GM12878 (cell line): ENCODE measurements at regions not wholly inside any gene's neighbourhood (a gene's known extent, or its start where the extent isn't known, plus 50 kb on each side); places are given as distances from the start of the nearest gene placed in this dataset.

Experiments used
- ATAC-seq: fragments of 200-7000 bp; cut with Tn5 transposase; 3 replicates; pipeline ENCODE4 v1.9.1; 2020; ENCODE audit warnings: mild to moderate bottlenecking, moderate library complexity
- BruUV-seq: library from RNA; stranded (reverse); fragments of 400-500 nt; replicated peaks from 2 replicates; lab custom pipeline; 2021; lab: Mats Ljungman, UMichigan
- CTCF ChIA-PET: fragments of 300-600 bp; sonication (Branson Sonifier 250); formaldehyde crosslinking; extraction: SDS; loops from one replicate; lab custom pipeline; 2021; ENCODE audit warnings: inconsistent platforms; lab: Yijun Ruan, JAX
- POLR2A ChIA-PET: fragments of 350-600 bp; formaldehyde crosslinking; extraction: SDS; loops from one replicate; lab custom pipeline; 2021; ENCODE audit warnings: inconsistent platforms; lab: Charles Lee
- RAD21 ChIA-PET: fragments of 300-600 bp; sonication (Branson Sonifier 250); formaldehyde crosslinking; loops from one replicate; lab custom pipeline; 2023; ENCODE audit warnings: antibody characterized with exemption; ENCODE audit not compliant: unreplicated experiment; lab: Charles Lee
- SMC1A ChIA-PET: fragments of 300-600 bp; sonication (Branson Sonifier 250); formaldehyde crosslinking; loops from one replicate; lab custom pipeline; 2023; ENCODE audit not compliant: unreplicated experiment, uncharacterized antibody; lab: Charles Lee
- DNase-seq: peaks from one replicate; pipeline ENCODE4 v3.0.0-alpha.2; 2011; ENCODE audit warnings: low read depth, low spot score
- FAIRE-seq: peaks from 3 replicates; lab custom pipeline; 2011; peaks lifted over from hg19 to GRCh38; lab: Jason Lieb, UNC
- H2AFZ ChIP-seq: 2 replicates; pipeline ENCODE4 v1.6.0; 2011; ENCODE audit warnings: low read depth, low read length, control low read depth; ENCODE audit not compliant: control insufficient read depth
- H3K27ac ChIP-seq: 2 replicates; pipeline ENCODE4 v1.5.1; 2011; ENCODE audit warnings: control low read depth; ENCODE audit not compliant: control insufficient read depth, insufficient read depth
- H3K27me3 ChIP-seq, 2 experiments: replicated peaks in 1 of 2; 2 replicates each; pipeline versions ENCODE4 v1.6.0 to v1.6.1; 2011; ENCODE audit warnings: low read length in 1 of 2; ENCODE audit not compliant: control insufficient read depth in 2 of 2, insufficient read depth in 2 of 2
- H3K36me3 ChIP-seq, 2 experiments: 2 replicates each; pipeline ENCODE4 v1.5.1; 2011; ENCODE audit warnings: low read length in 1 of 2; ENCODE audit not compliant: control insufficient read depth in 2 of 2, insufficient read depth in 2 of 2
- H3K4me1 ChIP-seq: 2 replicates; pipeline ENCODE4 v1.6.1; 2011; ENCODE audit warnings: mild to moderate bottlenecking, low read length, moderate library complexity, mixed read lengths; ENCODE audit not compliant: control insufficient read depth, insufficient read depth
- H3K4me2 ChIP-seq: 2 replicates; pipeline ENCODE4 v1.6.0; 2011; ENCODE audit warnings: control low read depth; ENCODE audit not compliant: control insufficient read depth, insufficient read depth
- H3K4me3 ChIP-seq: fragments of 200-600 bp; sonication (generic); 2 replicates; pipeline ENCODE4 v1.5.1; 2016
- H3K79me2 ChIP-seq: 2 replicates; pipeline ENCODE4 v1.6.0; 2011; ENCODE audit warnings: low read length; ENCODE audit not compliant: control insufficient read depth, insufficient read depth
- H3K9ac ChIP-seq: 2 replicates; pipeline ENCODE4 v1.8.0; 2011; ENCODE audit warnings: low read length, control low read depth, mixed read lengths; ENCODE audit not compliant: control insufficient read depth, insufficient read depth
- H3K9me3 ChIP-seq: replicated peaks from 3 replicates; pipeline ENCODE4 v1.5.1; 2011; ENCODE audit warnings: mild to moderate bottlenecking, low read length; ENCODE audit not compliant: control insufficient read depth, insufficient read depth
- H4K20me1 ChIP-seq: 2 replicates; pipeline ENCODE4 v1.6.0; 2011; ENCODE audit not compliant: control insufficient read depth, insufficient read depth
- GABPA ChIP-seq: IDR thresholded peaks from 2 replicates; pipeline ENCODE4 v1.6.1; 2014; ENCODE audit warnings: antibody characterized with exemption, low read depth, mild to moderate bottlenecking, inconsistent platforms
- IRF4 ChIP-seq: IDR thresholded peaks from 2 replicates; pipeline ENCODE4 v1.6.1; 2011; ENCODE audit warnings: low read depth, low read length
- MTA2 ChIP-seq: fragments of 450-650 bp; IDR thresholded peaks from 2 replicates; pipeline ENCODE4 v1.6.1; 2016; ENCODE audit warnings: low read depth, mild to moderate bottlenecking, moderate library complexity
- MXI1 ChIP-seq: fragments of 150-350 bp; IDR thresholded peaks from 2 replicates; pipeline ENCODE4 v1.6.1; 2011; ENCODE audit warnings: low read depth, mild to moderate bottlenecking, inconsistent platforms, low read length, improper control_type of control experiment
- RFX5 ChIP-seq: IDR thresholded peaks from 2 replicates; pipeline ENCODE4 v1.6.1; 2011; ENCODE audit warnings: low read depth, low read length, improper control_type of control experiment
- SMAD1 ChIP-seq: fragments of 450-650 bp; IDR thresholded peaks from 2 replicates; pipeline ENCODE4 v1.6.1; 2018; ENCODE audit warnings: mild to moderate bottlenecking, low read depth; ENCODE audit not compliant: partially characterized antibody
- SMC3 ChIP-seq: IDR thresholded peaks from 2 replicates; pipeline ENCODE4 v1.6.1; 2011; ENCODE audit warnings: low read length, improper control_type of control experiment, borderline replicate concordance
- SPI1 ChIP-seq: IDR thresholded peaks from 2 replicates; pipeline ENCODE4 v1.6.1; 2011; ENCODE audit warnings: low read depth, mild to moderate bottlenecking, low read length, moderate library complexity, borderline replicate concordance; ENCODE audit not compliant: insufficient read depth
- TCF3 ChIP-seq: IDR thresholded peaks from 2 replicates; pipeline ENCODE4 v1.6.1; 2012; ENCODE audit warnings: low read depth, mild to moderate bottlenecking, low read length, borderline replicate concordance; ENCODE audit not compliant: insufficient read depth
- WRNIP1 ChIP-seq: IDR thresholded peaks from 2 replicates; pipeline ENCODE4 v1.6.1; 2011; ENCODE audit warnings: low read depth, low read length, improper control_type of control experiment, borderline replicate concordance
- WGBS: methylation state at CpG from one replicate; pipeline ENCODE4 v1.1.6; 2016; ENCODE audit warnings: low lambda C conversion rate; ENCODE audit not compliant: insufficient replicate concordance, insufficient coverage; ENCODE audit errors: missing lambda C conversion rate; 5-methylcytosine and 5-hydroxymethylcytosine counted together
- in situ Hi-C: fragments of 300-500 bp; cut with MboI; formaldehyde crosslinking; loops from 9 replicates; pipeline ENCODE4 v1.14.3; 2018; ENCODE audit warnings: mixed read lengths
- intact Hi-C: fragments of 100-400 bp; cut with micrococcal nuclease; formaldehyde crosslinking; loops from one replicate; pipeline ENCODE4 v1.14.2; 2022; ENCODE audit not compliant: unreplicated experiment
- TF ChIP-seq, protein P1 (sequence below): fragments of 450-650 bp; IDR thresholded peaks from 2 replicates; pipeline ENCODE4 v1.6.1; 2017; ENCODE audit warnings: mild to moderate bottlenecking, moderate library complexity
- TF ChIP-seq, protein P2 (sequence below): fragments of 450-650 bp; IDR thresholded peaks from 2 replicates; pipeline ENCODE4 v1.6.1; 2017; ENCODE audit warnings: borderline replicate concordance
- TF ChIP-seq, protein P3 (sequence below): IDR thresholded peaks from 2 replicates; pipeline ENCODE4 v1.6.1; 2012; ENCODE audit warnings: mild to moderate bottlenecking, low read depth, low read length

DNA sequence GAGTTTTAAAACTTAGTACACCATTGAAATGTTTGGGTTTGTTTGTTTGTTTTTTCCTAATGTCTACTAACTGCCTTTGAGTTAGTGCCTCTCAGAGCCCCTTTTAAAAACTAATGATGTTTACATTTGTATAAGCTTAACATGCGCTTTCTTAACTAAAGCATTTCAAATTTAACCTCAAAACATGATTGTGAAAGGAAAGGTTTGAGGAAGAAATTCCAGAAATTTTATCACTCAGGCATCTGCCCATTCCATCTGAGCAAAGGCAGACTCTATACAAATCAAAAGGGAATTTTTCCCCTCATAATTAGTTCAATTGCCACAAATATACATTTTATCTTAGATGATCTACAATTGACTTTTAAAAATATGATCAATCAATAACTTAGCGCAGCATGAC lies 230.7 kb upstream of the CAND1 start (continued):
- TF ChIP-seq, protein P1, sequence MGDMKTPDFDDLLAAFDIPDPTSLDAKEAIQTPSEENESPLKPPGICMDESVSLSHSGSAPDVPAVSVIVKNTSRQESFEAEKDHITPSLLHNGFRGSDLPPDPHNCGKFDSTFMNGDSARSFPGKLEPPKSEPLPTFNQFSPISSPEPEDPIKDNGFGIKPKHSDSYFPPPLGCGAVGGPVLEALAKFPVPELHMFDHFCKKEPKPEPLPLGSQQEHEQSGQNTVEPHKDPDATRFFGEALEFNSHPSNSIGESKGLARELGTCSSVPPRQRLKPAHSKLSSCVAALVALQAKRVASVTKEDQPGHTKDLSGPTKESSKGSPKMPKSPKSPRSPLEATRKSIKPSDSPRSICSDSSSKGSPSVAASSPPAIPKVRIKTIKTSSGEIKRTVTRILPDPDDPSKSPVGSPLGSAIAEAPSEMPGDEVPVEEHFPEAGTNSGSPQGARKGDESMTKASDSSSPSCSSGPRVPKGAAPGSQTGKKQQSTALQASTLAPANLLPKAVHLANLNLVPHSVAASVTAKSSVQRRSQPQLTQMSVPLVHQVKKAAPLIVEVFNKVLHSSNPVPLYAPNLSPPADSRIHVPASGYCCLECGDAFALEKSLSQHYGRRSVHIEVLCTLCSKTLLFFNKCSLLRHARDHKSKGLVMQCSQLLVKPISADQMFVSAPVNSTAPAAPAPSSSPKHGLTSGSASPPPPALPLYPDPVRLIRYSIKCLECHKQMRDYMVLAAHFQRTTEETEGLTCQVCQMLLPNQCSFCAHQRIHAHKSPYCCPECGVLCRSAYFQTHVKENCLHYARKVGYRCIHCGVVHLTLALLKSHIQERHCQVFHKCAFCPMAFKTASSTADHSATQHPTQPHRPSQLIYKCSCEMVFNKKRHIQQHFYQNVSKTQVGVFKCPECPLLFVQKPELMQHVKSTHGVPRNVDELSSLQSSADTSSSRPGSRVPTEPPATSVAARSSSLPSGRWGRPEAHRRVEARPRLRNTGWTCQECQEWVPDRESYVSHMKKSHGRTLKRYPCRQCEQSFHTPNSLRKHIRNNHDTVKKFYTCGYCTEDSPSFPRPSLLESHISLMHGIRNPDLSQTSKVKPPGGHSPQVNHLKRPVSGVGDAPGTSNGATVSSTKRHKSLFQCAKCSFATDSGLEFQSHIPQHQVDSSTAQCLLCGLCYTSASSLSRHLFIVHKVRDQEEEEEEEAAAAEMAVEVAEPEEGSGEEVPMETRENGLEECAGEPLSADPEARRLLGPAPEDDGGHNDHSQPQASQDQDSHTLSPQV: no peak
- TF ChIP-seq MXI1 (no peak), RFX5 (no peak), SPI1 (no peak), IRF4 (no peak)

DNA sequence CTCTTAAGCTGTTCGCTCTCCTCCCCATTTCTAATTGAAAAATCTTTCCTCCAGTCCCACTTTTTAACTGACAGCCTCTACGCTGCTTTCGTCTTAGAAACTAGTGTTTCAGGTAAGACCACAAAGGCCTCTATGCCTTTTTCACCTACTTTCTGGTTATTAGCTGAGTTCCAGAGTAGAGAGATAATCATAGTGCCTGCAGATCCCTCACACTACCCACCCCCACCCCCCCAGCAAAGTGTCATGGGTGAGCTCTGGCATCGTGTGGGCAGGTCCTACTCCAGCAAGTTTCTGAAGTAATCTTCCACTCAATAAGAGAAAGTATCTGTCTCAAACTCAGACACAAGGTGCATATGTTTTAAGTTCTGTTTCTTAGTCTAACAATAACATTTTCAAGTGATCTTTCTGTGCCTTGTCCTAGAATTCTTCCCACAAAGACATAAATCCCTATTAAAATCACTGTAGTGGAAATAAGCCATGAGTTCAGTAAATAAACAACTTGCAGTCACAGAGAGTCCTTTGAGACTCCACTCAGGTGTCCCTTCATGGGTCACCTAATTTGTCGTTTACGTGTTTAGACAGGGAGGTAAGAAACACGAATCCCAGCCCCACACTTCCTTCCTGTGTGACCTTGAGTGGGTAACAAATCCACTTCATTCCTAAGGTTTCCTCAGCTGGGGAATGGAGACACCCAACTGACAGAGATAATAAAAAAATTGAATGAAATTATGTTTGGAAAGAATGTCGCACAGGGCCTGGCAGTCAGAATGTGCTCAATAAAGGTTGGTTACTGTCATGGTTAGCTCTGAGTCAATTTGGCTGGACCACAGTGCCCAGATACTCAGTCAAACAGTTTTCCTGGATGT lies 228.9 kb upstream of the CAND1 start:
- POLR2A ChIA-PET: no interaction called here
- Histone ChIP-seq H3K9me3 (no peaks in the 10 kb centered on the region), H3K4me2 (no peak overlapping the region), H3K36me3 (no peaks in the 10 kb centered on the region), H2AFZ (no peak overlapping the region), H3K79me2 (no peaks in the 10 kb centered on the region), H3K4me1 (no peaks in the 10 kb centered on the region), H3K4me3 (no peak overlapping the region), H3K27me3 (no peaks in the 10 kb centered on the region), H3K9ac (no peak overlapping the region), H3K27ac (no peak overlapping the region), H4K20me1 (no peaks in the 10 kb centered on the region)
- CTCF ChIA-PET: no interaction called here
- 30% methylated on average over 8 of the region's 8 CpGs for whole genome bisulfite sequencing
- in situ Hi-C loops: no loop called here
- ATAC-seq (no peak), FAIRE-seq (no peak), DNase-seq (no peak)
- intact Hi-C loops: no loop called here
- no TSS peak for BruUV-seq
- SMC1A ChIA-PET: no interaction called here
- RAD21 ChIA-PET: no interaction called here
- TF ChIP-seq, protein P2, sequence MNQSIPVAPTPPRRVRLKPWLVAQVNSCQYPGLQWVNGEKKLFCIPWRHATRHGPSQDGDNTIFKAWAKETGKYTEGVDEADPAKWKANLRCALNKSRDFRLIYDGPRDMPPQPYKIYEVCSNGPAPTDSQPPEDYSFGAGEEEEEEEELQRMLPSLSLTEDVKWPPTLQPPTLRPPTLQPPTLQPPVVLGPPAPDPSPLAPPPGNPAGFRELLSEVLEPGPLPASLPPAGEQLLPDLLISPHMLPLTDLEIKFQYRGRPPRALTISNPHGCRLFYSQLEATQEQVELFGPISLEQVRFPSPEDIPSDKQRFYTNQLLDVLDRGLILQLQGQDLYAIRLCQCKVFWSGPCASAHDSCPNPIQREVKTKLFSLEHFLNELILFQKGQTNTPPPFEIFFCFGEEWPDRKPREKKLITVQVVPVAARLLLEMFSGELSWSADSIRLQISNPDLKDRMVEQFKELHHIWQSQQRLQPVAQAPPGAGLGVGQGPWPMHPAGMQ: no peak
- TF ChIP-seq GABPA: no peak
- TF ChIP-seq WRNIP1: no peak
- TF ChIP-seq SMAD1: no peak
- no peak for TF ChIP-seq IRF4
- TF ChIP-seq MTA2: no peak
- no peak for TF ChIP-seq SMC3
- TF ChIP-seq, protein P3, sequence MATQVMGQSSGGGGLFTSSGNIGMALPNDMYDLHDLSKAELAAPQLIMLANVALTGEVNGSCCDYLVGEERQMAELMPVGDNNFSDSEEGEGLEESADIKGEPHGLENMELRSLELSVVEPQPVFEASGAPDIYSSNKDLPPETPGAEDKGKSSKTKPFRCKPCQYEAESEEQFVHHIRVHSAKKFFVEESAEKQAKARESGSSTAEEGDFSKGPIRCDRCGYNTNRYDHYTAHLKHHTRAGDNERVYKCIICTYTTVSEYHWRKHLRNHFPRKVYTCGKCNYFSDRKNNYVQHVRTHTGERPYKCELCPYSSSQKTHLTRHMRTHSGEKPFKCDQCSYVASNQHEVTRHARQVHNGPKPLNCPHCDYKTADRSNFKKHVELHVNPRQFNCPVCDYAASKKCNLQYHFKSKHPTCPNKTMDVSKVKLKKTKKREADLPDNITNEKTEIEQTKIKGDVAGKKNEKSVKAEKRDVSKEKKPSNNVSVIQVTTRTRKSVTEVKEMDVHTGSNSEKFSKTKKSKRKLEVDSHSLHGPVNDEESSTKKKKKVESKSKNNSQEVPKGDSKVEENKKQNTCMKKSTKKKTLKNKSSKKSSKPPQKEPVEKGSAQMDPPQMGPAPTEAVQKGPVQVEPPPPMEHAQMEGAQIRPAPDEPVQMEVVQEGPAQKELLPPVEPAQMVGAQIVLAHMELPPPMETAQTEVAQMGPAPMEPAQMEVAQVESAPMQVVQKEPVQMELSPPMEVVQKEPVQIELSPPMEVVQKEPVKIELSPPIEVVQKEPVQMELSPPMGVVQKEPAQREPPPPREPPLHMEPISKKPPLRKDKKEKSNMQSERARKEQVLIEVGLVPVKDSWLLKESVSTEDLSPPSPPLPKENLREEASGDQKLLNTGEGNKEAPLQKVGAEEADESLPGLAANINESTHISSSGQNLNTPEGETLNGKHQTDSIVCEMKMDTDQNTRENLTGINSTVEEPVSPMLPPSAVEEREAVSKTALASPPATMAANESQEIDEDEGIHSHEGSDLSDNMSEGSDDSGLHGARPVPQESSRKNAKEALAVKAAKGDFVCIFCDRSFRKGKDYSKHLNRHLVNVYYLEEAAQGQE: no peak
- TF ChIP-seq TCF3: no peak
